ENCODE measurements at regions not wholly inside any gene's neighbourhood (a gene's known extent, or its start where the extent isn't known, plus 50 kb on each side); places are given as distances from the start of the nearest gene placed in this dataset.

DNA sequence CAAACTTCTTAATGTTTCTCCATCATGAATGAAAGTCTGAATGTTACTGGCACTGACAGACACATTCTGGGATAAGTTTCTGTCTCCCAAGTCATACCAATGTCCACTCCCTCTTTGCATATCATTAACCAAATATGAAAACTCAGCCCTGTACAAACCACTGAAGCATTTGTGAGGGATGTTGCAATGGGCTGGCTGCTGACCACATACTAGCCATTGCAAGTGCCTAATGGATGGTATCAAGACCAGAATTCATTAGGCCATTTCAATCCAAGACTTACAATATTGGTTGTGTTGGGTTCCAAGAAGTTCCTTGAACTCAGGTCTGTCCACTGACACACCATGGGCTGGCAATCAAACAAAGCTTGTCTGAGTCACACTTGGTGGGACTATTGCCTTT is 73.8 kb downstream of the CBLN2 start:
- Histone ChIP-seq H3K4me3 (no peak overlapping the region), H3K27me3 (no peaks in the 10 kb centered on the region), H3K27ac (no peak overlapping the region), H3K9me3 (no peaks in the 10 kb centered on the region), H3K36me3 (no peaks in the 10 kb centered on the region), H3K4me1 (no peaks in the 10 kb centered on the region)
- DNase-seq (ENCODE audit: extremely low spot score in 2 of 2) = no peak
- intact Hi-C loops (cut with DNase I) = no loop called here
- TF ChIP-seq POLR2A (IDR thresholded peaks at IDR 0.05) (no peak), POLR2AphosphoS5 (IDR thresholded peaks at IDR 0.05; ENCODE audit: insufficient read depth in 1 of 2, low read depth in 1 of 2) (no peak), CTCF (IDR thresholded peaks at IDR 0.05) (no peak)

DNA sequence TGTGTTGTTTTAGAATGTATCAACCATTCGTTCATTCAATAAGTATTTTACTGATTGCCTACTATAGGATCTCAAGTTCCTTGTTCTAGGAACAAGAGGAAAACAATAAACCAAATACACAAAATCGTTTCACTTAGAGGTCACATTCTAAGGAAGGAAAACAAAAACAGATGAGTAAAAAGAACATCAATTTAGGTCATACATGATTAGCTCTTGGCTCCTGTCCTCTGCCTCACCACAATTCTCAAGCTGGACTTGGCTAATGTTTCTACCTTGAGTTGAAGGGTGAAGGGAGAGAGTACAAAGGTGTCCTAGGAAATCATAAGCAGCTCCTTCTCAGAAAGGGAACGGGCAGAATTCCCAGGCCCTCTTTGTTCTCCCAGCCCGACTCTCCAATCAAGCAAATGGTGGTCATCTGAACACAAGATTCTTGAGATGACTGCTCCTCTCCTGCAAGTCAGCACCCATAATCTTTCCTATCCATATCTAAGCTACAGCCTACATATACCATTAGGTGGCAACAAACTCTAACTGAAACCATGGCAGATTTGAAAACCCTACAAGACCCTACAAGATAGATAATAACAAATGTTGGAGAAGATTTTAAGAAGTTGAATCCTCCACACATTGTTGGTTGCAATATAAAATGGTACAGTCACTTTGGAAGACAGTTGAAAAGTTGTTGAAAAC is 76.0 kb downstream of the CBLN2 start:
- H3K9me3 ChIP-seq = no peaks in the 10 kb centered on the region
- H3K27me3 ChIP-seq = no peaks in the 10 kb centered on the region
- no peak overlapping the region for H3K4me3 ChIP-seq
- no peaks in the 10 kb centered on the region for H3K4me1 ChIP-seq
- TF ChIP-seq POLR2A (IDR thresholded peaks at IDR 0.05) = no peak
- no peak for TF ChIP-seq CTCF (IDR thresholded peaks at IDR 0.05)
- TF ChIP-seq POLR2AphosphoS5 (IDR thresholded peaks at IDR 0.05; ENCODE audit: insufficient read depth in 1 of 2, low read depth in 1 of 2) = no peak
- no peaks in the 10 kb centered on the region for H3K36me3 ChIP-seq
- DNase-seq (ENCODE audit: extremely low spot score in 2 of 2) = no peak
- no peak overlapping the region for H3K27ac ChIP-seq
- intact Hi-C loops (cut with DNase I) = no loop called here

- Histone ChIP-seq H3K36me3 (no peaks in the 10 kb centered on the region), H3K27ac (no peak overlapping the region), H3K27me3 (no peaks in the 10 kb centered on the region), H3K9me3 (no peaks in the 10 kb centered on the region), H3K4me3 (no peak overlapping the region), H3K4me1 (no peaks in the 10 kb centered on the region)
- TF ChIP-seq POLR2A (IDR thresholded peaks at IDR 0.05) (no peak), POLR2AphosphoS5 (IDR thresholded peaks at IDR 0.05; ENCODE audit: insufficient read depth in 1 of 2, low read depth in 1 of 2) (no peak), CTCF (IDR thresholded peaks at IDR 0.05) (no peak)
- DNase-seq (ENCODE audit: extremely low spot score in 2 of 2) = no peak
- intact Hi-C loops (cut with DNase I) = no loop called here
Measured at GRCh38 chr18:72460210-72460680, 83.9 kb downstream of the CBLN2 start.

DNA sequence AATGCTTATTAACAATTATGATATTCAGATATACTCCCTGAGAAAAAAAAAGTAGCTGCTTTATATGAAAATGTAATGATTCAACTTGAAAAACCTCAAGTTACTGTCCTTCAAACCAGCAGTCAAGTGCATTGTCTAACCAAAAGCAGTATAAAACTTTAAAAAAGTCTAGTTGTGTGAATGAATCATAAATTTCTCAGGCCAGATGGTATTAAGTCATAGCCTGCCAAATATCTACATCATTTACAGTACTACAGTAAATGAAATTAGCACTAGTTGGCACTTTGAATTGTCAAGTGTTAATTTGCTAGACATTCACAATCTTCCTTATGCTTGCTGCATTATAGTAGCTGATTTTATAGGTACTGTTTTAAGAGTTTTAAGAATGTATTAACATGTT is 85.9 kb downstream of the CBLN2 start:
- TF ChIP-seq POLR2AphosphoS5 (IDR thresholded peaks at IDR 0.05; ENCODE audit: insufficient read depth in 1 of 2, low read depth in 1 of 2) (no peak), CTCF (IDR thresholded peaks at IDR 0.05) (no peak), POLR2A (IDR thresholded peaks at IDR 0.05) (no peak)
- Histone ChIP-seq H3K4me1 (no peaks in the 10 kb centered on the region), H3K9me3 (no peaks in the 10 kb centered on the region), H3K4me3 (no peak overlapping the region), H3K27me3 (no peaks in the 10 kb centered on the region), H3K27ac (no peak overlapping the region), H3K36me3 (no peaks in the 10 kb centered on the region)
- no peak for DNase-seq (ENCODE audit: extremely low spot score in 2 of 2)
- intact Hi-C loops (cut with DNase I) = no loop called here

GRCh38 chr18:72456802-72457201 is 87.3 kb downstream of the CBLN2 start:
- TF ChIP-seq POLR2AphosphoS5 (IDR thresholded peaks at IDR 0.05; ENCODE audit: insufficient read depth in 1 of 2, low read depth in 1 of 2) (no peak), CTCF (IDR thresholded peaks at IDR 0.05) (no peak), POLR2A (IDR thresholded peaks at IDR 0.05) (no peak)
- Histone ChIP-seq H3K4me3 (no peak overlapping the region), H3K4me1 (no peaks in the 10 kb centered on the region), H3K27ac (no peak overlapping the region), H3K27me3 (no peaks in the 10 kb centered on the region), H3K9me3 (no peaks in the 10 kb centered on the region), H3K36me3 (no peaks in the 10 kb centered on the region)
- no peak for DNase-seq (ENCODE audit: extremely low spot score in 2 of 2)
- intact Hi-C loops (cut with DNase I) = no loop called here
